OCI-LY1 (cell line): ENCODE measurements at regions not wholly inside any gene's neighbourhood (a gene's known extent, or its start where the extent isn't known, plus 50 kb on each side); places are given as distances from the start of the nearest gene placed in this dataset.
A peak's percentile ranks its signal among the peaks of the same experiment; 100 is the strongest.

Experiments
- H2AFZ ChIP-seq: fragments of 200-600 bp; sonication (generic), shearing (Covaris generic); 2 replicates; pipeline ENCODE4 v1.6.0; 2014; ENCODE audit warnings: antibody characterized with exemption, mild to moderate bottlenecking, low read length
- H3F3A ChIP-seq: fragments of 200-600 bp; sonication (generic), shearing (Covaris generic); 2 replicates; pipeline ENCODE4 v1.6.0; 2014; ENCODE audit warnings: mild to moderate bottlenecking, antibody characterized with exemption, low read length, moderate library complexity; ENCODE audit not compliant: insufficient read depth
- H3K27ac ChIP-seq: fragments of 200-600 bp; sonication (generic); 2 replicates; pipeline ENCODE4 v1.5.1; 2014; ENCODE audit warnings: low read length, mixed run types, mild to moderate bottlenecking, low read depth; ENCODE audit not compliant: poor library complexity, severe bottlenecking
- H3K27me3 ChIP-seq: fragments of 200-600 bp; sonication (generic); 2 replicates; pipeline ENCODE4 v1.6.0; 2014; ENCODE audit warnings: antibody characterized with exemption, mild to moderate bottlenecking, low read length, moderate library complexity; ENCODE audit not compliant: insufficient read depth
- H3K36me3 ChIP-seq: fragments of 200-600 bp; sonication (generic); 2 replicates; pipeline ENCODE4 v1.6.1; 2014; ENCODE audit warnings: mild to moderate bottlenecking, antibody characterized with exemption, low read length, moderate library complexity, mixed read lengths; ENCODE audit not compliant: insufficient read depth
- H3K4me1 ChIP-seq: fragments of 200-600 bp; sonication (generic); 2 replicates; pipeline ENCODE4 v1.5.1; 2014; ENCODE audit warnings: mild to moderate bottlenecking, low read length, moderate library complexity; ENCODE audit not compliant: insufficient read depth, severe bottlenecking
- H3K4me2 ChIP-seq: fragments of 200-600 bp; sonication (generic), shearing (Covaris generic); 2 replicates; pipeline ENCODE4 v1.6.1; 2014; ENCODE audit warnings: low read length
- H3K4me3 ChIP-seq: fragments of 200-600 bp; sonication (generic); 2 replicates; pipeline ENCODE4 v1.5.1; 2014; ENCODE audit warnings: low read length, low read depth, mild to moderate bottlenecking, mixed read lengths; ENCODE audit not compliant: poor library complexity, severe bottlenecking
- H3K79me2 ChIP-seq: fragments of 200-600 bp; shearing (Covaris generic); 2 replicates; pipeline ENCODE4 v1.6.1; 2016; ENCODE audit warnings: mixed run types, low read length, mixed read lengths; ENCODE audit not compliant: insufficient read depth
- H3K9ac ChIP-seq: fragments of 200-600 bp; sonication (generic), shearing (Covaris generic); 2 replicates; pipeline ENCODE4 v1.6.1; 2014; ENCODE audit warnings: mild to moderate bottlenecking, low read length, mixed read lengths
- H3K9me2 ChIP-seq: fragments of 200-600 bp; sonication (generic), shearing (Covaris generic); 2 replicates; pipeline ENCODE4 v1.6.1; 2014; ENCODE audit warnings: low read depth, mild to moderate bottlenecking, low read length, mixed read lengths
- H3K9me3 ChIP-seq: fragments of 200-600 bp; shearing (Covaris generic); 2 replicates; pipeline ENCODE4 v1.6.1; 2014; ENCODE audit warnings: low read length, mixed read lengths
- H4K20me1 ChIP-seq: fragments of 200-600 bp; sonication (generic), shearing (Covaris generic); 2 replicates; pipeline ENCODE4 v1.6.0; 2016; ENCODE audit warnings: mild to moderate bottlenecking, low read length; ENCODE audit not compliant: insufficient read depth
- EZH2 ChIP-seq: fragments of 200-600 bp; sonication (generic), shearing (Covaris generic); IDR thresholded peaks from 2 replicates; pipeline ENCODE4 v1.8.0; 2017; ENCODE audit warnings: borderline replicate concordance, mixed run types, mild to moderate bottlenecking, antibody characterized with exemption, low read length, moderate library complexity, mixed read lengths
- TF ChIP-seq, protein P1 (sequence below): fragments of 200-600 bp; sonication (generic), shearing (Covaris generic); IDR thresholded peaks from 2 replicates; pipeline ENCODE4 v1.5.1; 2017; ENCODE audit warnings: mild to moderate bottlenecking, antibody characterized with exemption, low read length, moderate library complexity, mixed read lengths

DNA sequence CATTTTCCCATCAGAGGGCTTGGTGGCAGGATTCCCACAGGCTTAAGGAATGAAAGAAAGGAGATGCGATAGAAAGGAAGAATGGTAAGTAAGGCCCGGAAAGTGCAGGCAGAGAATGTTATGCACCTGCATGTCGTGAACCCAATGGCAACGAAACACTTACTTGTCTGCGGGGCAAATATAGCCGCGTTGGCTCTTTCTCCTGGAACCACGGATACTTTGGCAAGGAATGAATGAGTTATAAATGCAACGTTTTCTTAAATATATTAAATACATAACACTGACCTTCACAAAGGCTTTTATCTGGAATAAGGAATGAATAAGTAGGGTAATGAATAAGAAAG, 192.1 kb downstream of the KATNAL1 start:
- H3K9me3 ChIP-seq: no peaks in the 10 kb centered on the region
- H3K27ac ChIP-seq: no peak overlapping the region
- H4K20me1 ChIP-seq: no peaks in the 10 kb centered on the region
- H3K4me3 ChIP-seq: peak overlapping the region; percentile 61
- H3K9me2 ChIP-seq: no peaks in the 10 kb centered on the region
- peak overlapping the region; percentile 72 for H3K4me2 ChIP-seq
- no peaks in the 10 kb centered on the region for H3F3A ChIP-seq
- H3K27me3 ChIP-seq: peaks cover 8% of the 10 kb centered on the region; the same call in 1 of the 2 replicates
- H3K79me2 ChIP-seq: no peaks in the 10 kb centered on the region
- no peak overlapping the region for H2AFZ ChIP-seq
- no peak overlapping the region; the same call in 1 of the 2 replicates for H3K9ac ChIP-seq
- TF ChIP-seq, protein P1, sequence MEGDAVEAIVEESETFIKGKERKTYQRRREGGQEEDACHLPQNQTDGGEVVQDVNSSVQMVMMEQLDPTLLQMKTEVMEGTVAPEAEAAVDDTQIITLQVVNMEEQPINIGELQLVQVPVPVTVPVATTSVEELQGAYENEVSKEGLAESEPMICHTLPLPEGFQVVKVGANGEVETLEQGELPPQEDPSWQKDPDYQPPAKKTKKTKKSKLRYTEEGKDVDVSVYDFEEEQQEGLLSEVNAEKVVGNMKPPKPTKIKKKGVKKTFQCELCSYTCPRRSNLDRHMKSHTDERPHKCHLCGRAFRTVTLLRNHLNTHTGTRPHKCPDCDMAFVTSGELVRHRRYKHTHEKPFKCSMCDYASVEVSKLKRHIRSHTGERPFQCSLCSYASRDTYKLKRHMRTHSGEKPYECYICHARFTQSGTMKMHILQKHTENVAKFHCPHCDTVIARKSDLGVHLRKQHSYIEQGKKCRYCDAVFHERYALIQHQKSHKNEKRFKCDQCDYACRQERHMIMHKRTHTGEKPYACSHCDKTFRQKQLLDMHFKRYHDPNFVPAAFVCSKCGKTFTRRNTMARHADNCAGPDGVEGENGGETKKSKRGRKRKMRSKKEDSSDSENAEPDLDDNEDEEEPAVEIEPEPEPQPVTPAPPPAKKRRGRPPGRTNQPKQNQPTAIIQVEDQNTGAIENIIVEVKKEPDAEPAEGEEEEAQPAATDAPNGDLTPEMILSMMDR: 0 out of 2 replicates have a peak, but pooled peaks have one; percentile 3
- no peak for TF ChIP-seq EZH2
- H3K4me1 ChIP-seq: peaks cover 22% of the 10 kb centered on the region
- H3K36me3 ChIP-seq: no peaks in the 10 kb centered on the region

DNA sequence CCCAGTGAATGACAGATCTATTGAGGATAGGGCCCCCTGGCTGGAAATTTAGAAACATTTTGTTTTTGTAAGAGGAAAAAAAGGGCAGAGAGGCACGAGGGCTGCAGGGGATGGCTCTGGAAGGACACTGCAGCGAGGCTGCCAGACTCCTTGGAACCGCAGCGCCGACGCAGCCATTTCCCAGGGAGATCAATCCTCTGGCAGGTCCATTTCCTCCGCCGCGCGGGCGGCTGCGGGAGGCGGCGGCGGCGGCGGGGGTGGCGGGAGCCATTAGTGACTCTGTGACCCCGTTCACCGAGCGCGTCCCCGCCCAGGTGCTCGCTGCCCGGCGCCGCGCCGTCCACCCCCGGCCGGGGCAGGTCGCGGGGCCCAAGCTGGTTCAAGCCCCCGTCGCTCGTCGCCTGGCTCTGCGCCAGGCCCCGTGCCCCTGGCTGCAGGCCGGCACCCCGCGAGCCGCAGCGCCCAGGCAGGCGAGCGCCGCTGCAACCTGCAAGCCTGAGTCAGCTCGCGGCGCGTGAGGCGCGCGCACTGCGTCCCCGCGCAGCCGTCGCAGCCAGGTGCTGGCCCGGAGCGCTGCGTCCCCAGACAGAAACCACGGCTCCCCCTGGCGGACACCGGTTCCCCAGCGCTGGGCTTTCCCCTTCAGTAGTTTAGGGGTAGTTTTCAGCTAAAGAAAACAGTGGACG, 192.6 kb downstream of the KATNAL1 start:
- peak overlapping the region; percentile 61 for H3K9ac ChIP-seq
- no peaks in the 10 kb centered on the region for H3K9me2 ChIP-seq
- no peak overlapping the region for H3K27ac ChIP-seq

DNA sequence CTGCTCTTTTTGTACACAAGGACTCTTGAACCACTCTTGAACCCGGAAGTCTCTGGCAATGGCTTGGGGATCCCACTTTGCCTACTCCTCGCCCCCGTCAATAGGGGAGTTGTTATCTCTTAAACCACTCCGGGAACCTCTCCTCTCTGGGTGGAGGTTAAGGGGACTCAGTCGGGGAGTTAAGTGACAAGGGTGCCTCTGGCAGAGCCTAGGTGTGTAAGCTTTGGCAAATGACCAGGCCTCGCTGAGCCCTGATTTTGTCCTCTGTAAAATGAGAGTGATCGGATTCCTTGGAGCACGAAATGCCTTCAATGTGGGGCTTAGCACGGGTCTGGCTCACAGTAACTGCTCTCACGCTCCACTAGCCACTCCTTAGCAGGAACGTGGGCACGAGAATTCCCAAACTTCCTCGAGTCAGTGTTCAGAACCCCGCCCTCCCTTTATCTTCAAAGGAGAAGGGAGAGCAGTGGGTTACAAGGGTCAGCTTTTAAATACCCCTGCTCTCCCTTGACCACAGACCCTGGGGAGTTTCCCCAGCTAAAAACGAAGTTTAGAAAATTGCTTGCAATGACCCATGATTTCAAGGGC, 193.3 kb downstream of the KATNAL1 start:
- TF ChIP-seq, protein P1: no peak
- TF ChIP-seq EZH2: no peak
- H2AFZ ChIP-seq: peak overlapping the region; percentile 80
- H3K27me3 ChIP-seq: peaks cover 6% of the 10 kb centered on the region; the same call in 1 of the 2 replicates
- H3K9me2 ChIP-seq: no peaks in the 10 kb centered on the region
- peak overlapping the region; percentile 44 for H3K27ac ChIP-seq
- no peaks in the 10 kb centered on the region for H3K79me2 ChIP-seq
- peak overlapping the region; percentile 61 for H3K9ac ChIP-seq
- peak overlapping the region; percentile 61 for H3K4me3 ChIP-seq
- H3K4me2 ChIP-seq: peak overlapping the region; percentile 72
- no peaks in the 10 kb centered on the region for H3K36me3 ChIP-seq
- H3F3A ChIP-seq: no peaks in the 10 kb centered on the region
- H3K9me3 ChIP-seq: no peaks in the 10 kb centered on the region
- peaks cover 22% of the 10 kb centered on the region for H3K4me1 ChIP-seq
- H4K20me1 ChIP-seq: no peaks in the 10 kb centered on the region

More for the DNA sequence above, 192.6 kb downstream of the KATNAL1 start:
- H3K9me3 ChIP-seq: no peaks in the 10 kb centered on the region
- no peaks in the 10 kb centered on the region for H4K20me1 ChIP-seq
- peak overlapping the region; percentile 24; the same call in 1 of the 2 replicates for H2AFZ ChIP-seq
- no peaks in the 10 kb centered on the region for H3F3A ChIP-seq
- peak overlapping the region; percentile 72 for H3K4me2 ChIP-seq
- H3K79me2 ChIP-seq: no peaks in the 10 kb centered on the region
- peak overlapping the region; percentile 61 for H3K4me3 ChIP-seq
- peaks cover 8% of the 10 kb centered on the region; the same call in 1 of the 2 replicates for H3K27me3 ChIP-seq
- no peaks in the 10 kb centered on the region for H3K36me3 ChIP-seq
- TF ChIP-seq, protein P1: peak; percentile 95
- TF ChIP-seq EZH2: no peak
- peaks cover 22% of the 10 kb centered on the region for H3K4me1 ChIP-seq
